ENCODE measurements at regions not wholly inside any gene's neighbourhood (a gene's known extent, or its start where the extent isn't known, plus 50 kb on each side); places are given as distances from the start of the nearest gene placed in this dataset.

DNA sequence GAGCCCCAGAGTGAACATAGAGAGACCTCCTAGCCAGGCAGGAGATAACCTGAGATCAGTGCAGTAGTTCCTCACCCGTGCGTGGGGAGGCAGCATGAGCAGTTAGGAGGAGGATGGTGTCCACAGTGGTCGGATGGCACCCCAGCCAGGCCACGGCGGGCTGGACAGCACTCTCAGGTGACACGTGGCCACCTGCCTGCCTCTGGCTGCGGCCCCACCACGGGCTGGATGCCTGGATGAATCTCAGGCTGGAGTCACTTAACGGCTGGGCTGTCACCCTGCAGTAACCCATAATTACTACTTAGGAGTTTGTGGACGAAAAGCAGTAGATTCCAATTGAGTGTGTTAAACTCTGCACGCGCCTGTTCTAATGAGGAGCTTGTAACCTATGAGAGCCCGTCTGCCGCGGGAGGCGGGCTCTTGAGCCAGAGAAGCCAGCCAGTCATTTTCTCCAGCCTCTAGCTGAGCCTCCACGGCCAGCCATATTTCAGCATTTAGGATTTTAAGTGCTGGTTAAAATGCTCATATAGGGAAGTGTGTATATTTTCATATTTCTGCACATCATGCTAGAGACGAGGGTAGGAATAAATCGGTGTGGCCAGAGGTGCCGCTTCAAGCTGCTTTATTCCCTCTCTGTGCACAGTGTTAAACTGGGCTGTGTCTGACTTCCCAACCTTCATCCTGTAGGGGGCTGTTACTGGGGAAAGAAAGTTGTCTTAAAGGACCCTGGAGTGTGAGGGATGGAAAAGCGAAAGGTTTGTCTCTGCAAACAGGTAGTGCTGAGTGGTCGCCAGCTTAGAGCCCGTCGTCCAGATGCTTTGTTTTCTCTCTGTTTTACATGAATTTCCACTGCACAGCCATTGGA lies 144.0 kb downstream of the GLI2 start:
- ATAC-seq (peak in 1 of 2 experiments; percentile 60; a peak in 3 of 6 replicates), FAIRE-seq (no peak), DNase-seq (ENCODE audit: low read depth in 1 of 2, low spot score in 1 of 2) (no peak)
- H3K4me1 ChIP-seq = peaks cover 19% of the 10 kb centered on the region
- TF ChIP-seq RARB (CRISPR knock-in tag; IDR thresholded peaks at IDR 0.05) = no peak
- TF ChIP-seq KDM1A (IDR thresholded peaks at IDR 0.05; ENCODE audit: low read depth) = no peak
- TF ChIP-seq NFE2L2 (conservative IDR thresholded peaks at IDR 0.05; ENCODE audit: low read length) = no peak
- no peak for TF ChIP-seq HOXB5 (CRISPR knock-in tag; IDR thresholded peaks at IDR 0.05)
- no peak for TF ChIP-seq TFCP2L1 (CRISPR knock-in tag; IDR thresholded peaks at IDR 0.05)
- no peak for TF ChIP-seq KDM5A (IDR thresholded peaks at IDR 0.05)
- TF ChIP-seq, protein P1, sequence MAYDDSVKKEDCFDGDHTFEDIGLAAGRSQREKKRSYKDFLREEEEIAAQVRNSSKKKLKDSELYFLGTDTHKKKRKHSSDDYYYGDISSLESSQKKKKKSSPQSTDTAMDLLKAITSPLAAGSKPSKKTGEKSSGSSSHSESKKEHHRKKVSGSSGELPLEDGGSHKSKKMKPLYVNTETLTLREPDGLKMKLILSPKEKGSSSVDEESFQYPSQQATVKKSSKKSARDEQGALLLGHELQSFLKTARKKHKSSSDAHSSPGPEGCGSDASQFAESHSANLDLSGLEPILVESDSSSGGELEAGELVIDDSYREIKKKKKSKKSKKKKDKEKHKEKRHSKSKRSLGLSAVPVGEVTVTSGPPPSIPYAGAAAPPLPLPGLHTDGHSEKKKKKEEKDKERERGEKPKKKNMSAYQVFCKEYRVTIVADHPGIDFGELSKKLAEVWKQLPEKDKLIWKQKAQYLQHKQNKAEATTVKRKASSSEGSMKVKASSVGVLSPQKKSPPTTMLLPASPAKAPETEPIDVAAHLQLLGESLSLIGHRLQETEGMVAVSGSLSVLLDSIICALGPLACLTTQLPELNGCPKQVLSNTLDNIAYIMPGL (CRISPR knock-in tag; IDR thresholded peaks at IDR 0.05; ENCODE audit: borderline replicate concordance) = no peak
- no peak for TF ChIP-seq NPAS2 (CRISPR knock-in tag; IDR thresholded peaks at IDR 0.05; ENCODE audit: borderline replicate concordance)
- TF ChIP-seq, protein P2, sequence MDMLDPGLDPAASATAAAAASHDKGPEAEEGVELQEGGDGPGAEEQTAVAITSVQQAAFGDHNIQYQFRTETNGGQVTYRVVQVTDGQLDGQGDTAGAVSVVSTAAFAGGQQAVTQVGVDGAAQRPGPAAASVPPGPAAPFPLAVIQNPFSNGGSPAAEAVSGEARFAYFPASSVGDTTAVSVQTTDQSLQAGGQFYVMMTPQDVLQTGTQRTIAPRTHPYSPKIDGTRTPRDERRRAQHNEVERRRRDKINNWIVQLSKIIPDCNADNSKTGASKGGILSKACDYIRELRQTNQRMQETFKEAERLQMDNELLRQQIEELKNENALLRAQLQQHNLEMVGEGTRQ (IDR thresholded peaks at IDR 0.05) = no peak
- TF ChIP-seq ZFP36 (IDR thresholded peaks at IDR 0.05; ENCODE audit: borderline replicate concordance, partially characterized antibody) = no peak
- TF ChIP-seq, protein P3, sequence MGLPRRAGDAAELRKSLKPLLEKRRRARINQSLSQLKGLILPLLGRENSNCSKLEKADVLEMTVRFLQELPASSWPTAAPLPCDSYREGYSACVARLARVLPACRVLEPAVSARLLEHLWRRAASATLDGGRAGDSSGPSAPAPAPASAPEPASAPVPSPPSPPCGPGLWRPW (IDR thresholded peaks at IDR 0.05) = no peak
- no peak for TF ChIP-seq CHD2 (IDR thresholded peaks at IDR 0.05; ENCODE audit: low read length, partially characterized antibody)
- no peak for TF ChIP-seq JUNB (IDR thresholded peaks at IDR 0.05)
- no peak for TF ChIP-seq FOXS1 (CRISPR knock-in tag; IDR thresholded peaks at IDR 0.05)
- TF ChIP-seq, protein P4, sequence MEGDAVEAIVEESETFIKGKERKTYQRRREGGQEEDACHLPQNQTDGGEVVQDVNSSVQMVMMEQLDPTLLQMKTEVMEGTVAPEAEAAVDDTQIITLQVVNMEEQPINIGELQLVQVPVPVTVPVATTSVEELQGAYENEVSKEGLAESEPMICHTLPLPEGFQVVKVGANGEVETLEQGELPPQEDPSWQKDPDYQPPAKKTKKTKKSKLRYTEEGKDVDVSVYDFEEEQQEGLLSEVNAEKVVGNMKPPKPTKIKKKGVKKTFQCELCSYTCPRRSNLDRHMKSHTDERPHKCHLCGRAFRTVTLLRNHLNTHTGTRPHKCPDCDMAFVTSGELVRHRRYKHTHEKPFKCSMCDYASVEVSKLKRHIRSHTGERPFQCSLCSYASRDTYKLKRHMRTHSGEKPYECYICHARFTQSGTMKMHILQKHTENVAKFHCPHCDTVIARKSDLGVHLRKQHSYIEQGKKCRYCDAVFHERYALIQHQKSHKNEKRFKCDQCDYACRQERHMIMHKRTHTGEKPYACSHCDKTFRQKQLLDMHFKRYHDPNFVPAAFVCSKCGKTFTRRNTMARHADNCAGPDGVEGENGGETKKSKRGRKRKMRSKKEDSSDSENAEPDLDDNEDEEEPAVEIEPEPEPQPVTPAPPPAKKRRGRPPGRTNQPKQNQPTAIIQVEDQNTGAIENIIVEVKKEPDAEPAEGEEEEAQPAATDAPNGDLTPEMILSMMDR (IDR thresholded peaks at IDR 0.05) = no peak
- TF ChIP-seq HOXA7 (CRISPR knock-in tag; IDR thresholded peaks at IDR 0.05) = no peak
- no peak for TF ChIP-seq POLR2AphosphoS2 (conservative IDR thresholded peaks at IDR 0.05; ENCODE audit: low read length)
- TF ChIP-seq MYC (IDR thresholded peaks at IDR 0.05; ENCODE audit: borderline replicate concordance, low read length) = no peak
- no peak for TF ChIP-seq SMC3 (IDR thresholded peaks at IDR 0.05)
- TF ChIP-seq POLR2A (IDR thresholded peaks at IDR 0.05; ENCODE audit: low read length) = no peak
- no peaks in the 10 kb centered on the region for H3K9me3 ChIP-seq
- H3K27ac ChIP-seq = peak overlapping the region in 1 of 2 experiments; percentile 38; a peak in 1 of 6 replicates
- POLR2A ChIA-PET = no interaction called here
- CTCF ChIA-PET = interaction anchor here (0.6 to 1.6 kb wide), 2 partner anchors 120 to 143 kb away, joined by 3 read pairs; no protein-coding TSS in a partner anchor
- no peak overlapping the region for H3K4me3 ChIP-seq
- no peak overlapping the region for H3K4me2 ChIP-seq
- 90% methylated on average over 20 of the region's 24 CpGs for WGBS (ENCODE audit: missing lambda C conversion rate)

DNA sequence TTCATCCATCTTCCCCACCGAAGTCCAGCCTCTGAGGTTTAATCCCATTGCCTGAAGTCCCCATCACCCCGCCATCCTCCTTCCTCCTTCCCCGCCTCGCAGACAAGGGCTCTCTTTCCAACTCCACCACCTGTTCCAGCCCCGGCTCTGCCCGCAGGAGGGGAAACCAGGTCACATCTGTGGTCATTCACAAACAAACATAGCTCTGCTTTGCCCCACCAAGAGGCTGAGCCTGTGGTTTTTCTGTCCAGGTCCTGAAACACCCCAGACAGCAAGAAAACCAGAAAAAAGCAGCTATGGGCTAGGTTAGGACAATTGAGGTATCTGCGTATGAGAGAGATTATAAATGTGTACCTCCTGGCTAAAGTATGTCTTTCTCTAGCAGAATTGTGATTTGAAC lies 144.7 kb downstream of the GLI2 start:
- CTCF ChIA-PET = interaction anchor here (0.6 to 1.6 kb wide), 3 partner anchors 8 to 142 kb away, joined by 3 read pairs; no protein-coding TSS in a partner anchor

More for the DNA sequence above, 144.7 kb downstream of the GLI2 start:
- ATAC-seq (no peak), FAIRE-seq (no peak), DNase-seq (ENCODE audit: low read depth in 1 of 2, low spot score in 1 of 2) (no peak)
- H3K4me1 ChIP-seq = peaks cover 24% of the 10 kb centered on the region
- POLR2A ChIA-PET = no interaction called here
- TF ChIP-seq TP53 (CRISPR knock-in tag; IDR thresholded peaks at IDR 0.05) (no peak), NFE2L2 (conservative IDR thresholded peaks at IDR 0.05; ENCODE audit: low read length) (no peak)
- no peak overlapping the region for H3K4me3 ChIP-seq
- no peak overlapping the region for H3K4me2 ChIP-seq
- H3K9me3 ChIP-seq = no peaks in the 10 kb centered on the region
- 92% methylated on average over 7 of the region's 7 CpGs for WGBS (ENCODE audit: missing lambda C conversion rate)
- no peak overlapping the region for H3K27ac ChIP-seq
